ENCODE measurements at regions not wholly inside any gene's neighbourhood (a gene's known extent, or its start where the extent isn't known, plus 50 kb on each side); places are given as distances from the start of the nearest gene placed in this dataset.

DNA sequence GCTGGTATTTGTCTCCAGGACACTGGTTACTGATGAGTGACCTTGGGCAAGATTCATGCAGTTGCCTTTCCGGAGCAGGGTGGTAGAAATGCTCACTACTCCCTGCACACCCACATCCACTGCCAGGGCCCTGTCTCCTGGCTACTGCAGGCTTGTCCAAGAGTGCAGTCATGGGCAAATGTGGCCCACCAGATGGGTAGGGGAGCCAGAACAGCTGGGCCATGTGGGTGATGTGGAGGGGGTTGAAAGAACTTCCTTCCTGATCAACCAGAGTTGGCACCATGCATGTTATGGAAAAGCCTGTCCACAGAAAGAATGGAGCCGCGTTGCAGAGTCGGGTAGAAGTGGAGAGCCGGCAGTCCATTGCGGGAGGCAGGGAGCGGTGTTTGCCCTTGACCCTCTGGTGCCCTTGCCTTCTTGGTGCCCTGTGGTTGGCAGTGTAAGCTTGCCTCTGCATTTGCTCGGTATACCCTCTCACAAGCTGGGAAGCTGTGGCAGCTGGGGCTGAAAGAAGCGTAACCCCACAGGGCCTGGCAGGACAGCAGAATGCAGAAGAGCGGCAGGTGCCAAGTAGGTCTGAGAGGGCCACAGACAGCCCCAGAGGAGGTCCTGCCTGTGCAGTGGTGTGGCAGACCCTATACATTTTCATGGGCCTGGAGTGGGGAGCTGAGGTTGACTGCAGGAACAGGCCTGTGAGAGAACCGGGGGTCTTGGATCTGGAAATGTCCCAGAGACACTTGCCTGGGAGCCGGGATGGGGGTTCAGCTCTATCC is 253.2 kb downstream of the TFCP2L1 start:
- ChIA-PET CTCF (interaction anchor here (0.8 kb wide), 1 partner anchor 15 kb away, joined by 3 read pairs; no protein-coding TSS in a partner anchor), POLR2A (no interaction called here)

DNA sequence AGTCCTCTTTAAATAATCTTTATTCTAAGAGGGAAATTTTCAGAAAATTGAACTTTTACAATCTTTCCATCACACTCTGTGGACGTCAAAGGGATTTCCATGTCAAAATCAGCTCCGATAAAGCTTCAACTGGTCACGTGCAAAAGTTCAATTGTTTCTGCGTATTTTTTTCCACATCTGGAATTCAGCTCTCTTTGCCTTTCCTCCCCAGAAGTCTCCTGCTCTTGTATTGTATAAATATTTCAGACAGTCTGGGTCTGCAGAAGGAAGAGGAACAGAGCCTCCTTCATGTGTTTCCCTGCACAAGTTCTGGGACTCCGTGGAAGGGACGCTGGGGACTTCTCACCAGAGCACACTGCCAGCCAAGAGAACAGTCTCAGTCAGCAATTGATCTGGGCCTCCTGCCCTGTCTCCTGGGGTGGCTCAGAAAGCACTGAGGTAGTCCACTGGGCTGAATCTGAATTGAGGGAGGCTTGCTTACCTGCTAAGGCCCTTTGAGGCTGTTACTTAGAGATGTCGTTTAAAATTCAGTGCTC is 251.5 kb downstream of the TFCP2L1 start:
- Histone ChIP-seq H3K9me3 (ENCODE audit: control insufficient read depth, insufficient read depth, low read length) (no peaks in the 10 kb centered on the region), H3K4me3 (ENCODE audit: low read depth, low read length) (no peak overlapping the region), H3K27me3 (ENCODE audit: control insufficient read depth, insufficient read depth, low read length) (peaks cover 73% of the 10 kb centered on the region), H3K27ac (ENCODE audit: low read depth, low read length) (no peak overlapping the region)
- POLR2A ChIA-PET, result no interaction called here
- DNase-seq (ENCODE audit: low read depth, low spot score), result no peak
- CTCF ChIA-PET, result no interaction called here
- TF ChIP-seq, protein P1, sequence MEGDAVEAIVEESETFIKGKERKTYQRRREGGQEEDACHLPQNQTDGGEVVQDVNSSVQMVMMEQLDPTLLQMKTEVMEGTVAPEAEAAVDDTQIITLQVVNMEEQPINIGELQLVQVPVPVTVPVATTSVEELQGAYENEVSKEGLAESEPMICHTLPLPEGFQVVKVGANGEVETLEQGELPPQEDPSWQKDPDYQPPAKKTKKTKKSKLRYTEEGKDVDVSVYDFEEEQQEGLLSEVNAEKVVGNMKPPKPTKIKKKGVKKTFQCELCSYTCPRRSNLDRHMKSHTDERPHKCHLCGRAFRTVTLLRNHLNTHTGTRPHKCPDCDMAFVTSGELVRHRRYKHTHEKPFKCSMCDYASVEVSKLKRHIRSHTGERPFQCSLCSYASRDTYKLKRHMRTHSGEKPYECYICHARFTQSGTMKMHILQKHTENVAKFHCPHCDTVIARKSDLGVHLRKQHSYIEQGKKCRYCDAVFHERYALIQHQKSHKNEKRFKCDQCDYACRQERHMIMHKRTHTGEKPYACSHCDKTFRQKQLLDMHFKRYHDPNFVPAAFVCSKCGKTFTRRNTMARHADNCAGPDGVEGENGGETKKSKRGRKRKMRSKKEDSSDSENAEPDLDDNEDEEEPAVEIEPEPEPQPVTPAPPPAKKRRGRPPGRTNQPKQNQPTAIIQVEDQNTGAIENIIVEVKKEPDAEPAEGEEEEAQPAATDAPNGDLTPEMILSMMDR (IDR thresholded peaks at IDR 0.05; ENCODE audit: low read depth, low read length), result no peak

More for the DNA sequence above, 253.2 kb downstream of the TFCP2L1 start:
- H3K27ac ChIP-seq (ENCODE audit: low read depth, low read length), result no peak overlapping the region
- TF ChIP-seq, protein P1 (IDR thresholded peaks at IDR 0.05; ENCODE audit: low read depth, low read length), result no peak
- peaks cover 66% of the 10 kb centered on the region for H3K27me3 ChIP-seq (ENCODE audit: control insufficient read depth, insufficient read depth, low read length)
- H3K4me3 ChIP-seq (ENCODE audit: low read depth, low read length), result no peak overlapping the region
- no peak for DNase-seq (ENCODE audit: low read depth, low spot score)
- peaks cover 2% of the 10 kb centered on the region; the same call in 1 of the 2 replicates for H3K9me3 ChIP-seq (ENCODE audit: control insufficient read depth, insufficient read depth, low read length)

DNA sequence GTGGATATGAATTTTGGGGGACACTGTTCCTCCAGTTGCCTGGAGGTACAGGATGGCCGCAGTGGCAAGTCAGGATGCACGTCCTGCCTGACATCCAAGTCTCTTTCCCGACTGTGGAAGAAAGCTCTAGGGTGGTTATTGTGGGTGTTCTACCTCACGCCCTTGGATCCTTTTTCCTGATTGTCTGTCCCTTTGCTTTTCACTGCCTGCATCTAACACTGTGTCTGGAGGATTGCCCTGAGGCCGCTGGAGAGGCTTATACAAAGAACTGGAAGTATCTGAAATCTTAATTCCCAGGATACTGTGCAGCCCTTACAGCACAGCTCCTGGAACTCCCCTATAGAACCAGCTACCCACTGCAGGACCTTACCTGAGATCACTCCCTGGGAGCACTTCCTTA is 250.5 kb downstream of the TFCP2L1 start:
- TF ChIP-seq, protein P1 (IDR thresholded peaks at IDR 0.05; ENCODE audit: low read depth, low read length), result no peak
- Histone ChIP-seq H3K9me3 (ENCODE audit: control insufficient read depth, insufficient read depth, low read length) (no peaks in the 10 kb centered on the region), H3K27me3 (ENCODE audit: control insufficient read depth, insufficient read depth, low read length) (peaks cover 72% of the 10 kb centered on the region), H3K27ac (ENCODE audit: low read depth, low read length) (no peak overlapping the region), H3K4me3 (ENCODE audit: low read depth, low read length) (no peak overlapping the region)
- ChIA-PET POLR2A (no interaction called here), CTCF (no interaction called here)
- DNase-seq (ENCODE audit: low read depth, low spot score), result no peak

DNA sequence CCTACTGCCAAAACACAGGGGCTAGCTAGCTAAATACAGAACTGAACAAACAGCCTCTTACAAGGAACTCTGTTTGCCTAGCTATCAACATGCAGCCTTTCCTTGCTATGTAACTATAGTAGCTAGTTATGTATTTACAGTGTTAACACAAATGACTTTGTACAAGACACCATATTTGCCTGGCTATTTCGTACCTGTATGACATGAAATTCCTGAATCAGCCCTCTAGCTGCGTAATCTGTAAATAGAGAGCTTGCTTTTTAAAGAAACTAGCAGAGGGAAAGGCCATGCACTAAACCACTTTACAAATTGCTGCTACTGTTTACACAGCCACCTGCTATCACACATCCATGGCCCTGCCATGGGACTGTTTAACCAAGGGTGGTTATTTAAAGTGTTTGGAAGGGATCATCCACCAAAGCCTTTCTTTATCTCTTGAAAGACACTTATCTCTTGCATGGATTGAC is 248.7 kb downstream of the TFCP2L1 start:
- no peak for DNase-seq (ENCODE audit: low read depth, low spot score)
- CTCF ChIA-PET, result interaction anchor here (0.8 to 1.2 kb wide), 3 partner anchors 12 to 44 kb away, joined by 3 to 5 read pairs (median 3); no protein-coding TSS in a partner anchor
- H3K27ac ChIP-seq (ENCODE audit: low read depth, low read length), result no peak overlapping the region
- no peaks in the 10 kb centered on the region for H3K9me3 ChIP-seq (ENCODE audit: control insufficient read depth, insufficient read depth, low read length)
- POLR2A ChIA-PET, result no interaction called here
- peaks cover 65% of the 10 kb centered on the region for H3K27me3 ChIP-seq (ENCODE audit: control insufficient read depth, insufficient read depth, low read length)
- H3K4me3 ChIP-seq (ENCODE audit: low read depth, low read length), result no peak overlapping the region
- TF ChIP-seq, protein P1 (IDR thresholded peaks at IDR 0.05; ENCODE audit: low read depth, low read length), result no peak

DNA sequence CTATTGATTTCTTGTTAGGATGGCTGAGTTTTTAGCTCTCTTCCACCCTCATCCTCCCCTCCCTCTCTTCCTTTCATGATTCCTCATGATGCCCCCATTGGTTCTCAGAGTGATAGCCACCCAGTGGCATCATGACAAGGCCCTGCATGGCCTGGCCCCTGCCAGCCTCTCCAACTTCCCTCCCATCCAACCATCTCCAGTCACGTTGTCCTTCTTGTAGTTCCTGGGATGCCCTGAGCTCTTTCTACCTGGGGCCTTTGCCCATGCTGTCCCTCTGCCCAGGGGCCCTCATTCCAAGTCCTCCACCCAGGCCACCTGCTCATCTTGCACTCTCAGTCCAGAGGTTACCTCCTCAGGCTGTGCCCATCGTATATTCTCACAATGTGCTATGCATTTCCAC is 247.5 kb downstream of the TFCP2L1 start:
- Histone ChIP-seq H3K27me3 (ENCODE audit: control insufficient read depth, insufficient read depth, low read length) (peaks cover 61% of the 10 kb centered on the region), H3K9me3 (ENCODE audit: control insufficient read depth, insufficient read depth, low read length) (no peaks in the 10 kb centered on the region), H3K4me3 (ENCODE audit: low read depth, low read length) (no peak overlapping the region), H3K27ac (ENCODE audit: low read depth, low read length) (no peak overlapping the region)
- TF ChIP-seq, protein P1 (IDR thresholded peaks at IDR 0.05; ENCODE audit: low read depth, low read length), result no peak
- ChIA-PET CTCF (interaction anchor here (1.2 kb wide), 1 partner anchor 13 kb away, joined by 3 read pairs; no protein-coding TSS in a partner anchor), POLR2A (no interaction called here)
- DNase-seq (ENCODE audit: low read depth, low spot score), result no peak

Measured in AG04450 (cell line).